Brain microvascular endothelial cell (primary cell): ENCODE measurements at regions not wholly inside any gene's neighbourhood (a gene's known extent, or its start where the extent isn't known, plus 50 kb on each side); places are given as distances from the start of the nearest gene placed in this dataset.

Source experiments
- DNase-seq: peaks from one replicate; pipeline ENCODE4 v3.0.0-alpha.2; 2020
- H3K27ac ChIP-seq: fragments of 250-450 bp; sonication (Bioruptor Pico); 2 replicates; pipeline ENCODE4 v1.5.1; 2020; ENCODE audit warnings: mild to moderate bottlenecking, moderate library complexity
- H3K27me3 ChIP-seq: fragments of 250-450 bp; sonication (Bioruptor Pico); replicated peaks from 2 replicates; pipeline ENCODE4 v1.5.1; 2020; ENCODE audit warnings: mild to moderate bottlenecking
- H3K36me3 ChIP-seq: fragments of 250-450 bp; sonication (Bioruptor Pico); replicated peaks from 2 replicates; pipeline ENCODE4 v1.5.1; 2020; ENCODE audit warnings: mild to moderate bottlenecking
- H3K4me3 ChIP-seq: 2 replicates; pipeline ENCODE4 v1.5.1; 2011; ENCODE audit warnings: low read depth, mild to moderate bottlenecking, control low read depth, low read length, moderate library complexity
- CTCF ChIP-seq: IDR thresholded peaks from 2 replicates; pipeline ENCODE4 v1.5.1; 2011; ENCODE audit warnings: low read depth, mild to moderate bottlenecking, moderate library complexity, low read length, control low read depth, inconsistent platforms; ENCODE audit errors: missing control alignments
- in situ Hi-C: cut with HindIII; loops from 2 replicates; pipeline ENCODE4 v1.10.0; 2017; ENCODE audit warnings: low sequenced_read_pairs, low pct_ligation_motif_present

- H3K36me3 ChIP-seq = no peaks in the 10 kb centered on the region
- no peak overlapping the region for H3K4me3 ChIP-seq
- in situ Hi-C loops = no loop called here
- H3K27ac ChIP-seq = no peak overlapping the region
- TF ChIP-seq CTCF = no peak
- DNase-seq = no peak
- no peaks in the 10 kb centered on the region for H3K27me3 ChIP-seq
Observed at GRCh38 chr6:81863123-81863522, 110.6 kb upstream of the TENT5A start.

- H3K4me3 ChIP-seq = no peak overlapping the region
- DNase-seq = no peak
- H3K36me3 ChIP-seq = no peaks in the 10 kb centered on the region
- no peaks in the 10 kb centered on the region for H3K27me3 ChIP-seq
- no peak for TF ChIP-seq CTCF
- in situ Hi-C loops = no loop called here
- H3K27ac ChIP-seq = no peak overlapping the region
Observed at GRCh38 chr6:81861281-81861680, 108.8 kb upstream of the TENT5A start.

GRCh38 chr6:81859884-81860283, 107.4 kb upstream of the TENT5A start:
- TF ChIP-seq CTCF = no peak
- Histone ChIP-seq H3K36me3 (no peaks in the 10 kb centered on the region), H3K4me3 (no peak overlapping the region), H3K27me3 (no peaks in the 10 kb centered on the region), H3K27ac (no peak overlapping the region)
- DNase-seq = no peak
- in situ Hi-C loops = no loop called here

- in situ Hi-C loops = no loop called here
Observed at GRCh38 chr6:81857812-81858211, 105.3 kb upstream of the TENT5A start.

GRCh38 chr6:81856872-81857271, 104.4 kb upstream of the TENT5A start:
- no peak for DNase-seq
- H3K36me3 ChIP-seq = no peaks in the 10 kb centered on the region
- no peak for TF ChIP-seq CTCF
- no peak overlapping the region for H3K4me3 ChIP-seq
- H3K27ac ChIP-seq = no peak overlapping the region
- no peaks in the 10 kb centered on the region for H3K27me3 ChIP-seq
- in situ Hi-C loops = no loop called here

More at GRCh38 chr6:81857812-81858211, 105.3 kb upstream of the TENT5A start:
- no peak overlapping the region for H3K27ac ChIP-seq
- H3K27me3 ChIP-seq = no peaks in the 10 kb centered on the region
- H3K36me3 ChIP-seq = no peaks in the 10 kb centered on the region
- DNase-seq = no peak
- H3K4me3 ChIP-seq = no peak overlapping the region
- TF ChIP-seq CTCF = no peak

GRCh38 chr6:81854474-81854873, 102.0 kb upstream of the TENT5A start:
- in situ Hi-C loops = no loop called here
- H3K36me3 ChIP-seq = no peaks in the 10 kb centered on the region
- TF ChIP-seq CTCF = no peak
- no peaks in the 10 kb centered on the region for H3K27me3 ChIP-seq
- H3K4me3 ChIP-seq = no peak overlapping the region
- DNase-seq = no peak
- H3K27ac ChIP-seq = no peak overlapping the region
